CD4-positive, alpha-beta memory T cell (primary cell): ENCODE measurements at regions not wholly inside any gene's neighbourhood (a gene's known extent, or its start where the extent isn't known, plus 50 kb on each side); places are given as distances from the start of the nearest gene placed in this dataset.

ENCODE experiments used
- CTCF ChIA-PET: fragments of 350-600 bp; sonication (Branson Sonifier 250); formaldehyde crosslinking; loops from one replicate; lab custom pipeline; 2021; ENCODE audit warnings: inconsistent platforms; ENCODE audit not compliant: partially characterized antibody; lab: Charles Lee
- POLR2A ChIA-PET: fragments of 350-600 bp; sonication (Branson Sonifier 250); formaldehyde crosslinking; loops from one replicate; lab custom pipeline; 2021; ENCODE audit not compliant: partially characterized antibody; lab: Charles Lee
- DNase-seq, 5 donors: peaks; one replicate each; pipeline versions ENCODE4 v3.0.0 to v3.0.0-alpha.2; 2020 to 2022; ENCODE audit warnings: mixed read lengths in 1 of 5
- H3K27ac ChIP-seq: one replicate; pipeline ENCODE4 v1.7.0; 2013; ENCODE audit warnings: low read depth, low read length
- H3K27me3 ChIP-seq: 2 replicates; pipeline ENCODE4 v1.7.0; 2013; ENCODE audit warnings: mild to moderate bottlenecking, low read length, moderate library complexity; ENCODE audit not compliant: insufficient read depth
- H3K36me3 ChIP-seq: 2 replicates; pipeline ENCODE4 v1.7.0; 2013; ENCODE audit warnings: mild to moderate bottlenecking, low read length, moderate library complexity; ENCODE audit not compliant: insufficient read depth
- H3K4me1 ChIP-seq: 2 replicates; pipeline ENCODE4 v1.7.0; 2013; ENCODE audit warnings: mild to moderate bottlenecking, low read length, moderate library complexity; ENCODE audit not compliant: insufficient read depth
- H3K4me3 ChIP-seq, 2 donors: one replicate each; pipeline ENCODE4 v1.7.0; 2013; ENCODE audit warnings: low read length in 2 of 2, mild to moderate bottlenecking in 1 of 2
- H3K9me3 ChIP-seq, 2 donors: one replicate each; pipeline ENCODE4 v1.7.0; 2013; ENCODE audit warnings: low read length in 2 of 2, control low read depth in 1 of 2; ENCODE audit not compliant: control insufficient read depth in 1 of 2
- H3K27ac Mint-ChIP-seq, 7 donors: one replicate each; pipeline ENCODE4 v1.8.0; 2020 to 2021; ENCODE audit warnings: mixed read lengths in 7 of 7, mild to moderate bottlenecking in 6 of 7, inconsistent platforms in 3 of 7, moderate library complexity in 3 of 7
- H3K27me3 Mint-ChIP-seq, 2 donors: one replicate each; pipeline ENCODE4 v1.8.0; 2020 to 2021; ENCODE audit warnings: mixed read lengths in 2 of 2
- H3K36me3 Mint-ChIP-seq, 2 donors: one replicate each; pipeline ENCODE4 v1.8.0; 2020 to 2021; ENCODE audit warnings: mixed read lengths in 2 of 2, inconsistent platforms in 1 of 2, mild to moderate bottlenecking in 1 of 2
- H3K4me1 Mint-ChIP-seq, 4 donors: one replicate each; pipeline ENCODE4 v1.8.0; 2020 to 2021; ENCODE audit warnings: mixed read lengths in 4 of 4, mild to moderate bottlenecking in 1 of 4
- H3K4me3 Mint-ChIP-seq, 8 donors: one replicate each; pipeline ENCODE4 v1.8.0; 2020 to 2021; ENCODE audit warnings: mixed read lengths in 8 of 8, mild to moderate bottlenecking in 7 of 8, moderate library complexity in 6 of 8, inconsistent platforms in 3 of 8
- H3K9me3 Mint-ChIP-seq, 8 donors: one replicate each; pipeline ENCODE4 v1.8.0; 2020 to 2021; ENCODE audit warnings: mixed read lengths in 8 of 8, mild to moderate bottlenecking in 5 of 8, inconsistent platforms in 3 of 8, moderate library complexity in 1 of 8
- intact Hi-C: fragments of 100-400 bp; cut with micrococcal nuclease; formaldehyde crosslinking; loops from one replicate; pipeline ENCODE4 v1.15.1; 2023

DNA sequence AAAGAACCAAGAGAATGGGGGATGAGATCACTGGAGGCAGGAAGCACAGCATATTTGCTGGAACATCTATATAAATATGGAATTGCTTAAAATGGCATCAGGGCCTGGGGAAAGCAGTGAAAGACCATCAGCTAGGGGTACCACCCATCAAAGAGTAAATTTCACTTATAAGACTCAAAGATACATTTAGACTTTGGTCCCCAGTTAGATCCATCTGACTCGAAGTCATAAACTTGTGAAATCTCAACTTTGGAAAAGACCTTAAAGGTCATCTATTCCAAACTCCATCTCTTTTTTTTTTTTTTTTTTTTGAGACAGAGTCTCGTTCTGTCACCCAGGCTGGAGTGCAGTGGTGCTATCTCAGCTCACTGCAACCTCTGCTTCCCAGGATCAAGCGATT, 109.8 kb downstream of the UNC5CL start:
- Mint-ChIP-seq H3K9me3 (no peaks in the 10 kb centered on the region), H3K27me3 (peaks cover 12 to 14% of the 10 kb centered on the region in 2 donors), H3K36me3 (no peaks in the 10 kb centered on the region), H3K27ac (no peak overlapping the region), H3K4me1 (no peaks in the 10 kb centered on the region), H3K4me3 (no peak overlapping the region)
- no peak for DNase-seq
- Histone ChIP-seq H3K9me3 (no peaks in the 10 kb centered on the region), H3K4me1 (no peaks in the 10 kb centered on the region), H3K27me3 (no peaks in the 10 kb centered on the region), H3K27ac (no peak overlapping the region), H3K36me3 (no peaks in the 10 kb centered on the region), H3K4me3 (no peak overlapping the region)
- ChIA-PET CTCF (no interaction called here), POLR2A (no interaction called here)
- intact Hi-C loops: no loop called here

GRCh38 chr6:40928763-40929162, 110.3 kb downstream of the UNC5CL start:
- Mint-ChIP-seq H3K4me1 (no peaks in the 10 kb centered on the region), H3K27me3 (peaks cover 12 to 14% of the 10 kb centered on the region in 2 donors), H3K36me3 (no peaks in the 10 kb centered on the region), H3K4me3 (no peak overlapping the region), H3K9me3 (no peaks in the 10 kb centered on the region), H3K27ac (no peak overlapping the region)
- no peak overlapping the region for H3K27ac ChIP-seq
- H3K36me3 ChIP-seq: no peaks in the 10 kb centered on the region
- DNase-seq: no peak
- intact Hi-C loops: no loop called here
- H3K9me3 ChIP-seq: no peaks in the 10 kb centered on the region
- ChIA-PET POLR2A (no interaction called here), CTCF (no interaction called here)
- no peaks in the 10 kb centered on the region for H3K27me3 ChIP-seq
- H3K4me1 ChIP-seq: no peaks in the 10 kb centered on the region
- H3K4me3 ChIP-seq: no peak overlapping the region

DNA sequence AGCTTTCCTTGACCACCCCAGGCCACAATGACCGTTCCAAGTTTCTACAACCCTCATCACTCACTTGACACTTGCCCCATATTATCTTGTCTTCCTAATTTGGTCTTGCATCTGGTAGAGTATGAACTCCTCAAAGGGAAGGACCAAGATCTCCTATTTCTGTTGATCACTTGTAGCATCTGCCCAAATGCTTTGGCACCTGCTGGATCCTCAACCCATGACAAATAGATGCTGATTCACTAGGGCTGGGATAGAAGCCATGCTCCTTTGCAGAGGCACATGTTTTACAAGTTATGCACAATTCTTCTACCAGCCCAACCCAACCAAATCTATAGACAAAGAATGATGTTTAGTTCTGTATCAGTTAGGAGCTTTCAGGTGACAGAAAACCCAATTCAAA, 110.7 kb downstream of the UNC5CL start:
- no peak overlapping the region for H3K4me3 ChIP-seq
- intact Hi-C loops: no loop called here
- no peaks in the 10 kb centered on the region for H3K4me1 ChIP-seq
- H3K4me3 Mint-ChIP-seq: no peak overlapping the region
- no peak overlapping the region for H3K27ac Mint-ChIP-seq
- no peaks in the 10 kb centered on the region for H3K4me1 Mint-ChIP-seq
- no peaks in the 10 kb centered on the region for H3K9me3 Mint-ChIP-seq
- DNase-seq: no peak
- H3K9me3 ChIP-seq: no peaks in the 10 kb centered on the region
- H3K27ac ChIP-seq: no peak overlapping the region
- ChIA-PET POLR2A (no interaction called here), CTCF (no interaction called here)
- H3K27me3 ChIP-seq: no peaks in the 10 kb centered on the region
- no peaks in the 10 kb centered on the region for H3K36me3 Mint-ChIP-seq
- H3K27me3 Mint-ChIP-seq: peaks cover 10 to 11% of the 10 kb centered on the region in 2 donors
- H3K36me3 ChIP-seq: no peaks in the 10 kb centered on the region

GRCh38 chr6:40925341-40925740, 113.7 kb downstream of the UNC5CL start:
- Histone ChIP-seq H3K27ac (no peak overlapping the region), H3K4me3 (no peak overlapping the region), H3K4me1 (no peaks in the 10 kb centered on the region), H3K9me3 (no peaks in the 10 kb centered on the region), H3K27me3 (no peaks in the 10 kb centered on the region), H3K36me3 (no peaks in the 10 kb centered on the region)
- H3K4me1 Mint-ChIP-seq: no peaks in the 10 kb centered on the region
- H3K36me3 Mint-ChIP-seq: no peaks in the 10 kb centered on the region
- no peak overlapping the region for H3K27ac Mint-ChIP-seq
- CTCF ChIA-PET: no interaction called here
- no peak overlapping the region for H3K4me3 Mint-ChIP-seq
- DNase-seq: no peak
- intact Hi-C loops: no loop called here
- no peaks in the 10 kb centered on the region for H3K9me3 Mint-ChIP-seq
- POLR2A ChIA-PET: no interaction called here
- peaks cover 10 to 11% of the 10 kb centered on the region in 2 donors for H3K27me3 Mint-ChIP-seq

GRCh38 chr6:40924839-40925238, 114.2 kb downstream of the UNC5CL start:
- Histone ChIP-seq H3K36me3 (no peaks in the 10 kb centered on the region), H3K27me3 (no peaks in the 10 kb centered on the region), H3K27ac (no peak overlapping the region), H3K4me1 (no peaks in the 10 kb centered on the region), H3K4me3 (no peak overlapping the region), H3K9me3 (no peaks in the 10 kb centered on the region)
- intact Hi-C loops: no loop called here
- ChIA-PET CTCF (interaction anchor here (1.6 kb wide), 1 partner anchor 13 kb away, joined by 5 read pairs; no protein-coding TSS in a partner anchor), POLR2A (no interaction called here)
- Mint-ChIP-seq H3K4me1 (no peaks in the 10 kb centered on the region), H3K36me3 (no peaks in the 10 kb centered on the region), H3K9me3 (no peaks in the 10 kb centered on the region), H3K27ac (no peak overlapping the region), H3K4me3 (no peak overlapping the region), H3K27me3 (peaks cover 10 to 11% of the 10 kb centered on the region in 2 donors)
- DNase-seq: no peak

GRCh38 chr6:40923880-40924279, 115.1 kb downstream of the UNC5CL start:
- peaks cover 10 to 11% of the 10 kb centered on the region in 2 donors for H3K27me3 Mint-ChIP-seq
- H3K4me1 Mint-ChIP-seq: no peaks in the 10 kb centered on the region
- no peaks in the 10 kb centered on the region for H3K36me3 Mint-ChIP-seq
- no peaks in the 10 kb centered on the region for H3K4me1 ChIP-seq
- ChIA-PET CTCF (interaction anchor here (1.6 kb wide), 1 partner anchor 14 kb away, joined by 5 read pairs; no protein-coding TSS in a partner anchor), POLR2A (no interaction called here)
- no peak overlapping the region for H3K4me3 Mint-ChIP-seq
- H3K4me3 ChIP-seq: no peak overlapping the region
- H3K27me3 ChIP-seq: no peaks in the 10 kb centered on the region
- H3K9me3 Mint-ChIP-seq: no peaks in the 10 kb centered on the region
- H3K36me3 ChIP-seq: no peaks in the 10 kb centered on the region
- no peaks in the 10 kb centered on the region for H3K9me3 ChIP-seq
- no peak overlapping the region for H3K27ac Mint-ChIP-seq
- no peak for DNase-seq
- no peak overlapping the region for H3K27ac ChIP-seq
- intact Hi-C loops: no loop called here

GRCh38 chr6:40923326-40923725, 115.7 kb downstream of the UNC5CL start:
- Mint-ChIP-seq H3K36me3 (no peaks in the 10 kb centered on the region), H3K9me3 (no peaks in the 10 kb centered on the region), H3K4me1 (no peaks in the 10 kb centered on the region), H3K27me3 (peaks cover 12 to 14% of the 10 kb centered on the region in 2 donors), H3K27ac (no peak overlapping the region), H3K4me3 (no peak overlapping the region)
- CTCF ChIA-PET: interaction anchor here (1.6 kb wide), 1 partner anchor 14 kb away, joined by 5 read pairs; no protein-coding TSS in a partner anchor
- POLR2A ChIA-PET: no interaction called here
- no peak for DNase-seq
- no peaks in the 10 kb centered on the region for H3K9me3 ChIP-seq
- no peak overlapping the region for H3K4me3 ChIP-seq
- H3K27me3 ChIP-seq: no peaks in the 10 kb centered on the region
- H3K36me3 ChIP-seq: no peaks in the 10 kb centered on the region
- H3K4me1 ChIP-seq: no peaks in the 10 kb centered on the region
- H3K27ac ChIP-seq: no peak overlapping the region
- intact Hi-C loops: no loop called here

- H3K4me3 ChIP-seq: no peak overlapping the region
- ChIA-PET CTCF (interaction anchor here (1.0 kb wide), 1 partner anchor 12 kb away, joined by 3 read pairs; no protein-coding TSS in a partner anchor), POLR2A (no interaction called here)
- Mint-ChIP-seq H3K27me3 (peaks cover 12 to 14% of the 10 kb centered on the region in 2 donors), H3K36me3 (no peaks in the 10 kb centered on the region), H3K4me1 (no peaks in the 10 kb centered on the region), H3K9me3 (no peaks in the 10 kb centered on the region), H3K27ac (no peak overlapping the region), H3K4me3 (no peak overlapping the region)
- no peaks in the 10 kb centered on the region for H3K9me3 ChIP-seq
- no peak overlapping the region for H3K27ac ChIP-seq
- no peaks in the 10 kb centered on the region for H3K4me1 ChIP-seq
- H3K36me3 ChIP-seq: no peaks in the 10 kb centered on the region
- DNase-seq: no peak
- intact Hi-C loops: no loop called here
- no peaks in the 10 kb centered on the region for H3K27me3 ChIP-seq
These were observed 116.7 kb downstream of the UNC5CL start for GRCh38 chr6:40922281-40922680.
